Pancreas (tissue), 10 donors: ENCODE measurements at regions not wholly inside any gene's neighbourhood (a gene's known extent, or its start where the extent isn't known, plus 50 kb on each side); places are given as distances from the start of the nearest gene placed in this dataset.

ENCODE experiments used
- ATAC-seq, 4 donors: fragments of 200-7000 bp; cut with Tn5 transposase; one replicate each; pipeline versions ENCODE4 v1.8.0 to v1.9.1; 2020; ENCODE audit warnings: mild to moderate bottlenecking in 4 of 4, moderate library complexity in 4 of 4
- DNase-seq, 6 donors: peaks; one replicate each; pipeline ENCODE4 v3.0.0-alpha.2; 2020
- FAIRE-seq: peaks from 2 replicates; lab custom pipeline; 2012; peaks lifted over from hg19 to GRCh38; lab: Jason Lieb, UNC
- H3K27ac ChIP-seq, 4 donors: fragments of 200-600 bp; sonication (generic); 1 replicate in 3 of 4; 2 replicates in 1 of 4; pipeline versions ENCODE4 v1.5.0 to v1.8.0; 2020
- H3K27me3 ChIP-seq, 4 donors: fragments of 200-600 bp; one replicate each; pipeline ENCODE4 v1.8.0; 2021
- H3K36me3 ChIP-seq, 3 donors: fragments of 200-600 bp; sonication (generic) in 1 of 3; one replicate each; pipeline versions ENCODE4 v1.5.0 to v1.8.0; 2020 to 2021
- H3K4me1 ChIP-seq, 3 donors: fragments of 200-600 bp; one replicate each; pipeline ENCODE4 v1.8.0; 2021
- H3K4me3 ChIP-seq, 4 donors: fragments of 200-600 bp; sonication (generic) in 2 of 4; one replicate each; pipeline versions ENCODE4 v1.5.0 to v1.8.0; 2020 to 2021
- H3K9me3 ChIP-seq, 4 donors: fragments of 200-600 bp; one replicate each; pipeline ENCODE4 v1.8.0; 2021
- WGBS, 2 donors: extraction: QIAGEN DNeasy Blood & Tissue Kit; methylation state at CpG; one replicate each; pipeline ENCODE4 v1.1.7; 2013; 5-methylcytosine and 5-hydroxymethylcytosine counted together
- intact Hi-C, 3 donors: fragments of 100-400 bp; cut with DNase I; formaldehyde crosslinking; loops; one replicate each; pipeline versions ENCODE4 v1.11.1 to v1.14.2; 2022
- TF ChIP-seq, protein P1 (sequence below), 4 donors: fragments of 200-600 bp; sonication (generic) in 3 of 4; IDR thresholded peaks; one replicate each; pipeline versions ENCODE4 v1.5.0 to v1.8.0; 2021; ENCODE audit warnings: antibody characterized with exemption in 4 of 4
- donor health status: healthy with polysubstance abuse.
- donor health status: DM: no; HTN: no; CAD: no; lungs with moderate emphysema.
- donor health status: DM: no; HTN: no; CAD: no.
- donor health status: control.
- donor health status: control.
- donor health status: Bipolar disorder and iron deficiency.
- donor health status: DM: yes; HTN: yes; CAD: no.
- donor health status: DM: no; HTN: no; CAD: no.
- donor health status: DM: no; HTN: no; CAD: no.
- donor health status: DM: yes; HTN: yes; CAD: no.

DNA sequence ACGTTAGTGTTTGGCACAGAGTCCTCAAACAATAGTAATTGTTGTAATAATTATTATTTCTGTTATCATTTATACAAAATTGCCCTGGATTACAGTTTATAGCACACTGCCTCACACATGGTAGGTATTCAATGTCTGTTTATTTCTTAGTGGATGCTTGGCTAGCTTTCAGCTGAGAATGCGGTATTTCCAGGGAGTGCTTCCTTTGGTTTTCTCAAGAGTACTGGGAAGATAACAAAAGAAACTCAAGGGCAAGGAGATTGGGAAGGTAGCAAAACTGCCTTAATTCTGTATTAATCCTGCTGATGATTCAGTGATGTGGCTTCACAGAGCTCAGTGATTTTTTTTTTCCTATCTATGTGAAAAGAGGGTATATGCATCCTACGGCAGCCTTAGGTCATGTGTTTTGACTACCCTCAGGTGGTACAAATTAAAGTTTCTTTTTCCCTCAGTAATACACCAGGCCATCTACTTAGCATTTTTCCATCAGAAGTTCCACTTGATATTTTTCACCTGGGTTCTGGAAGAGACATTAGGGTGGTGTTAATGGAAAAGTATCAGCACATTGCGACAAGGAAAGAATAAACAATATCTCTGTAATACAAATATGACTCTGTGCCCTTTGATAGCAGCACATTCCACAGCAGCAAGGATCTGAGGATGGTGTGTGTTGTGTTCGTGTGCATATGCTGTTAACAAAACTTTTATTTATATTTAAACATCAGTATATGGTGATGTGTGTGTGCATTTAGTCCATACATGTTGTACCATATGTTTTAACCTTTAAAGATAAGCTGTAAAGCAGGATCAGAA lies 124.3 kb upstream of the RASGEF1B start:
- FAIRE-seq = no peak
- Histone ChIP-seq H3K4me3 (no peak overlapping the region), H3K4me1 (no peaks in the 10 kb centered on the region), H3K9me3 (no peaks in the 10 kb centered on the region), H3K27me3 (no peaks in the 10 kb centered on the region), H3K27ac (no peak overlapping the region), H3K36me3 (no peaks in the 10 kb centered on the region)
- intact Hi-C loops = no loop called here
- TF ChIP-seq, protein P1, sequence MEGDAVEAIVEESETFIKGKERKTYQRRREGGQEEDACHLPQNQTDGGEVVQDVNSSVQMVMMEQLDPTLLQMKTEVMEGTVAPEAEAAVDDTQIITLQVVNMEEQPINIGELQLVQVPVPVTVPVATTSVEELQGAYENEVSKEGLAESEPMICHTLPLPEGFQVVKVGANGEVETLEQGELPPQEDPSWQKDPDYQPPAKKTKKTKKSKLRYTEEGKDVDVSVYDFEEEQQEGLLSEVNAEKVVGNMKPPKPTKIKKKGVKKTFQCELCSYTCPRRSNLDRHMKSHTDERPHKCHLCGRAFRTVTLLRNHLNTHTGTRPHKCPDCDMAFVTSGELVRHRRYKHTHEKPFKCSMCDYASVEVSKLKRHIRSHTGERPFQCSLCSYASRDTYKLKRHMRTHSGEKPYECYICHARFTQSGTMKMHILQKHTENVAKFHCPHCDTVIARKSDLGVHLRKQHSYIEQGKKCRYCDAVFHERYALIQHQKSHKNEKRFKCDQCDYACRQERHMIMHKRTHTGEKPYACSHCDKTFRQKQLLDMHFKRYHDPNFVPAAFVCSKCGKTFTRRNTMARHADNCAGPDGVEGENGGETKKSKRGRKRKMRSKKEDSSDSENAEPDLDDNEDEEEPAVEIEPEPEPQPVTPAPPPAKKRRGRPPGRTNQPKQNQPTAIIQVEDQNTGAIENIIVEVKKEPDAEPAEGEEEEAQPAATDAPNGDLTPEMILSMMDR (IDR thresholded peaks at IDR 0.05) = no peak
- DNase-seq = no peak
- no peak for ATAC-seq
- 31 to 32% methylated on average over 5 of the region's 5 CpGs for WGBS, 2 donors

DNA sequence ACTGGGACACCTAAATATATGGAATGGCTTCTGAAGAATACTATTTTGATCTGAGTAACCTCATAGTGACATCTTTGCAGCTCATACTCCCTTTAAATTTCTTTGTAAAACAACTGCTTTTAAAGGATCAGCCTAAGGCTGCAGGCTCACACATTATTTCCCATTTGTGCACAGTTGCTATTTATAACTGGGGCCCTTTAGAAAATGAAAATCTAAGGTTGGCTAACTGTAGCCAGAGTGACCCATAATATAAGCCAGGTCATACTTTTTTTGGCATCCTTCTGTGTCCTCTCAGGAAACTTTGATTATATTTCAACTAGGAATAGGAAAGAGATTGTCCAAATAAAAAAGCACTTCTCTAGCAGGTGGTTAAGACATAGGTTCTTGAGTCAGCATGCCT lies 123.6 kb upstream of the RASGEF1B start:
- intact Hi-C loops = no loop called here
- no peak for DNase-seq
- TF ChIP-seq, protein P1 (IDR thresholded peaks at IDR 0.05) = no peak
- no peak for ATAC-seq
- no peak for FAIRE-seq
- Histone ChIP-seq H3K27ac (no peak overlapping the region), H3K36me3 (no peaks in the 10 kb centered on the region), H3K9me3 (no peaks in the 10 kb centered on the region), H3K27me3 (no peaks in the 10 kb centered on the region), H3K4me3 (no peak overlapping the region), H3K4me1 (no peaks in the 10 kb centered on the region)

DNA sequence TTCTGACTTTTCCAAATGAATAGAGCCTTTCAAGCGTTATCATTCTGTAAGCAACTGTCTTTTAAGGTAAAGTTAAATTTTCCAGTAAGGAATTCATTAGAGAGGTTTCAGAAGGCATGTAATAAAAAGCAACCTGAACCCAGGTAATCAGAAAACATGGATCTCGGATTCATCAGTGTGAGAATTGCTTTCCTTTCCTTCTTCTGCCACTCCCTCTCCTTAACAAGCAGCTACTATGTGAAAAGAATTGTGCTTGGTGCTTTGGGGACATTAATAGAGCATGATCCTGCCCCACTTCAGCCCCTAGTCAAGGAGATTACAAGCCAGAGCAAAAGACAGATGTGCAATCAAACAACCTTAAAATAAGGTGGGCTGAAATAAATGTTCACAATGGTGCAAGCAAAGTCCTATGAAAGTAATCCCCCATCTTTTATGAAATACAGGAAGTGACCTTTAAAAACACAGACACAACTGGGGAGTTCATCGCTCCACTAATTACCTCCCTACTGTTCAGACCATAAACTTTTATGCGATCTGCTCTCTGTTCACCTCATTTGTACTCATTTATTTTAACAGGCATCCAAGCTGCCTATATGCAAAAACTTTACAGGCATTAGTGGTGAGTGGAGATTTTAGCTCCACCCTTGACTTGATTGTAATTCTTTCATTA lies 122.9 kb upstream of the RASGEF1B start:
- H3K27me3 ChIP-seq = no peaks in the 10 kb centered on the region
- 76 to 81% methylated on average over 4 of the region's 4 CpGs for WGBS, 2 donors
- TF ChIP-seq, protein P1 (IDR thresholded peaks at IDR 0.05) = no peak
- H3K4me3 ChIP-seq = no peak overlapping the region
- intact Hi-C loops = no loop called here
- ATAC-seq = no peak
- FAIRE-seq = no peak
- no peak for DNase-seq
- no peaks in the 10 kb centered on the region for H3K9me3 ChIP-seq
- no peaks in the 10 kb centered on the region for H3K36me3 ChIP-seq
- H3K27ac ChIP-seq = no peak overlapping the region
- H3K4me1 ChIP-seq = no peaks in the 10 kb centered on the region

DNA sequence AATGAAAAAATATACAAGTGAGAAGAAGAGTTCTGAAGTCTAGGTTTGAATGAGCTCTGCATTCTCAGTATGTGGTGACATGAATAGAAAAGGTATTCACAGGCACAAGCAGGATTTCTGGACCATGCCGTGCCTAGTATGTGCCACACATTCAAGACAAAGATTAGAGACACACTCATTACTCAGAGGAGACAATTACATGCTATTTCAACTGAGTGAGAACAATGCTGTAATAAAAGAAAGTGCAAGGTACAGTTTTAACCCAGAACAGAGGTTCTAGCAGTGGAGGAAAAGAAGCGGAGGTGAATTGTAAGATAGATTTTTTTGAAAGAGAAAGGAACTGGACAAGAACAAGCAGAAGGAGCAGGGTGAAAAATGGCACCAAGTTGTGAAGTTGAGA lies 121.0 kb upstream of the RASGEF1B start:
- FAIRE-seq = no peak
- intact Hi-C loops = no loop called here

More for the DNA sequence above, 121.0 kb upstream of the RASGEF1B start:
- ATAC-seq = no peak
- H3K27me3 ChIP-seq = no peaks in the 10 kb centered on the region
- no peak for DNase-seq
- H3K9me3 ChIP-seq = no peaks in the 10 kb centered on the region
- no peak overlapping the region for H3K4me3 ChIP-seq
- H3K4me1 ChIP-seq = no peaks in the 10 kb centered on the region
- WGBS, 2 donors = 70 to 78% methylated on average over 2 of the region's 2 CpGs
- no peak overlapping the region for H3K27ac ChIP-seq
- no peaks in the 10 kb centered on the region for H3K36me3 ChIP-seq
- TF ChIP-seq, protein P1 (IDR thresholded peaks at IDR 0.05) = no peak
